Ascending aorta (tissue), 2 donors: ENCODE measurements at regions not wholly inside any gene's neighbourhood (a gene's known extent, or its start where the extent isn't known, plus 50 kb on each side); places are given as distances from the start of the nearest gene placed in this dataset.

Experiments used
- DNase-seq, 2 donors: peaks; one replicate each; pipeline ENCODE4 v3.0.0-alpha.2; 2019; ENCODE audit warnings: low spot score in 2 of 2
- H3K27ac ChIP-seq, 2 donors: fragments of 200-600 bp; sonication (generic); one replicate each; pipeline ENCODE4 v1.5.1; 2016 to 2017; ENCODE audit warnings: mild to moderate bottlenecking in 1 of 2
- H3K27me3 ChIP-seq: fragments of 200-600 bp; sonication (generic); one replicate; pipeline ENCODE4 v1.5.1; 2017
- H3K36me3 ChIP-seq, 2 donors: fragments of 200-600 bp; sonication (generic); one replicate each; pipeline ENCODE4 v1.5.1; 2016
- H3K4me1 ChIP-seq, 2 donors: fragments of 200-600 bp; sonication (generic); one replicate each; pipeline ENCODE4 v1.5.1; 2016 to 2017; ENCODE audit warnings: mild to moderate bottlenecking in 1 of 2
- H3K4me3 ChIP-seq, 2 donors: fragments of 200-600 bp; sonication (generic); one replicate each; pipeline ENCODE4 v1.5.1; 2016 to 2017; ENCODE audit warnings: mild to moderate bottlenecking in 1 of 2
- H3K9me3 ChIP-seq, 2 donors: fragments of 200-600 bp; sonication (generic); one replicate each; pipeline ENCODE4 v1.5.1; 2016
- intact Hi-C: fragments of 100-400 bp; cut with DNase I; formaldehyde crosslinking; loops from one replicate; pipeline ENCODE4 v1.15.1; 2023
- TF ChIP-seq, protein P1 (sequence below), 3 experiments: fragments of 200-600 bp in 2 of 3; fragments of 450-650 bp in 1 of 3; sonication (generic) in 2 of 3; IDR thresholded peaks; one replicate each; pipeline ENCODE4 v1.5.1; 2016 to 2019; ENCODE audit warnings: antibody characterized with exemption in 3 of 3, mild to moderate bottlenecking in 1 of 3, moderate library complexity in 1 of 3

DNA sequence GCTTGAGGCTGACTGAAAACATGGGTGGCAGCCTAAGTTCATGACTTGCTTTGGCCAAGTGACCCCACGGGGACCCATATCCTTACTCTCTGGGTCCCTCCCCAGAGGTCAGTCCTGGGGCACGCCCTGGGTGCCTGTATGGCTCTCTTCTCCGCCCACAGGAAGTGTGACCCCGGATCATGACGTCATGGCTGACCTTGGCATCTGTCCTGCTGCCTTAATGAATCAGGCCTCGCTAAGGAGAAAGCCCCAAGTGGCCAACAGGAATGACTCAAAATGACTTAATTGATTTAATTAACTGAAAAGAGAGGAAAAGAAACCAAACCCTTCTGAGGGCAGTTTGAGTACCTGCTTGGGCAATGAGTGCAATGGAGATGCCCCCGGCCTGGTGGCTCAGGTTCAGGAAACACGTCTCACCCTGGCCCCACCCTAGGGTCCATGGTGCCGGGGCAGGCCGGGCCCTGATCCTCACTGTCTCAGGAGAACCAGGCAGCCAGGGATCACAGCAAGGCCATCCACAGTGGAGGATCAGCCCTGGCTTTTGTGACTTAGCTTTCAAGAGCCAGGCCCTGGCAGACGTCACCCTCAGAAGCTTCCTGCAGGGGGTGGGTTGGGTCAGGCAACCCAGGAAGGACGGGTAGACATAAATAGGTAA, 112.0 kb downstream of the CYP26B1 start:
- Histone ChIP-seq H3K27me3 (no peaks in the 10 kb centered on the region), H3K4me1 (no peaks in the 10 kb centered on the region), H3K36me3 (no peaks in the 10 kb centered on the region), H3K4me3 (no peak overlapping the region), H3K27ac (no peak overlapping the region), H3K9me3 (no peaks in the 10 kb centered on the region)
- DNase-seq, result no peak
- intact Hi-C loops, result no loop called here
- TF ChIP-seq, protein P1, sequence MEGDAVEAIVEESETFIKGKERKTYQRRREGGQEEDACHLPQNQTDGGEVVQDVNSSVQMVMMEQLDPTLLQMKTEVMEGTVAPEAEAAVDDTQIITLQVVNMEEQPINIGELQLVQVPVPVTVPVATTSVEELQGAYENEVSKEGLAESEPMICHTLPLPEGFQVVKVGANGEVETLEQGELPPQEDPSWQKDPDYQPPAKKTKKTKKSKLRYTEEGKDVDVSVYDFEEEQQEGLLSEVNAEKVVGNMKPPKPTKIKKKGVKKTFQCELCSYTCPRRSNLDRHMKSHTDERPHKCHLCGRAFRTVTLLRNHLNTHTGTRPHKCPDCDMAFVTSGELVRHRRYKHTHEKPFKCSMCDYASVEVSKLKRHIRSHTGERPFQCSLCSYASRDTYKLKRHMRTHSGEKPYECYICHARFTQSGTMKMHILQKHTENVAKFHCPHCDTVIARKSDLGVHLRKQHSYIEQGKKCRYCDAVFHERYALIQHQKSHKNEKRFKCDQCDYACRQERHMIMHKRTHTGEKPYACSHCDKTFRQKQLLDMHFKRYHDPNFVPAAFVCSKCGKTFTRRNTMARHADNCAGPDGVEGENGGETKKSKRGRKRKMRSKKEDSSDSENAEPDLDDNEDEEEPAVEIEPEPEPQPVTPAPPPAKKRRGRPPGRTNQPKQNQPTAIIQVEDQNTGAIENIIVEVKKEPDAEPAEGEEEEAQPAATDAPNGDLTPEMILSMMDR (IDR thresholded peaks at IDR 0.05), result no peak

DNA sequence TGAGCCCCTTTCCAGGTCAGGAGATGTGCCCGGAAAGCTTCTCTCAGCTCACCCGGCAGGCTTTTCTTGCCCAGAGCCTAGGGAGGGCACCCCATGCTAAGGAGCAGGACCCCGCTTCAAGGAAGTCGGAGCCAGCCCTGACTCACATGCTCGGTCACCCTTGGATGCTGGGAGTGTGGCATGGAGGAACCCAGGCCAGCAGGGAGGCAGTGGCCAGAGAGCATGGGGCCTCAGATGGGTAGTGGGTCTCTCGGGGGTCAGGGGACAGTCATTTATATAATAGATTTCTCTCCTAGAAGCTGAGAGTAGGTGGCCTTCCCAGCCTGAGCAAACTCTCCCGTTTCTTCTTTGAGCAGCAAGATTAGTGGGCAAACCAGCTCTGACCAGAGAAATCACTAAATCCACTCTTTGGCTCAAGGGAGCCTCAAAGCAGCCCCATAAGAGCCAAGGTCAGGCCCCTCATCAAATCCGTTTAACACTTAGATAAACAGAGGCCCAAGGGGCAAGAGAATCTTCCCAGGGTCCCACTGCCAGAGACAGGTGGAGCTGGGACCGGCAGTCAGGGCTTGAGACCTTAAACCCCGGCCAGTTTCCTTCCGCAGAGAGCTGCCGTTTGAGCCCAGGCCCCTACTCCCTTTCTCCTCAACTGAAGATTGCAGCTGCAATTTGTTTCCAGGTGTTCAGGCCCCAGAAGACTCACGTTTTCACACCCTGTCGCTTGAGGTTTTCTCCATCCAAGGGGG, 113.1 kb downstream of the CYP26B1 start:
- no peak for DNase-seq
- intact Hi-C loops, result no loop called here
- TF ChIP-seq, protein P1 (IDR thresholded peaks at IDR 0.05), result no peak

DNA sequence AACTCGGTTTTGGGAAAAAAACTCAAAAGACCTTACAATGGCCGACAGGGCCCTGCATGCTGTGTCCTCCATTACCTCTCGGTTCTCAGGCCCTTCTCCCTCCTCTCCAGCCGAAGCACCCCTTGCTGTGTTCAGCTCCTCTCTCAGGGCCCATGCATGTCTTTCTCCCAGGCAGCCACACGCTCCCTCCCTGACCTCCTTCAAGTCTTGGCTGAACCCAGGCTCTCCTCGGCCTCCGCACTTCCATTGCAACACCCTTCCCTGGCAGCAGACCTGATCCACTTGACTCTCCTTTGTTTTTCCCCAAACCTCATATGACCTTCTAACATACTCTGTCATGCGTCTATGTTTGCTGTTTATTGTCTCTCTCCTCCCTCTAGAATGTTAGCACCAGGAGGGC, 114.0 kb downstream of the CYP26B1 start:
- TF ChIP-seq, protein P1 (IDR thresholded peaks at IDR 0.05), result no peak
- Histone ChIP-seq H3K4me3 (no peak overlapping the region), H3K4me1 (no peaks in the 10 kb centered on the region), H3K27ac (no peak overlapping the region), H3K9me3 (no peaks in the 10 kb centered on the region), H3K36me3 (no peaks in the 10 kb centered on the region), H3K27me3 (no peaks in the 10 kb centered on the region)
- no peak for DNase-seq
- intact Hi-C loops, result no loop called here

More for the DNA sequence above, 113.1 kb downstream of the CYP26B1 start:
- no peaks in the 10 kb centered on the region for H3K36me3 ChIP-seq
- H3K9me3 ChIP-seq, result no peaks in the 10 kb centered on the region
- H3K27ac ChIP-seq, result no peak overlapping the region
- no peak overlapping the region for H3K4me3 ChIP-seq
- no peaks in the 10 kb centered on the region for H3K27me3 ChIP-seq
- no peaks in the 10 kb centered on the region for H3K4me1 ChIP-seq

DNA sequence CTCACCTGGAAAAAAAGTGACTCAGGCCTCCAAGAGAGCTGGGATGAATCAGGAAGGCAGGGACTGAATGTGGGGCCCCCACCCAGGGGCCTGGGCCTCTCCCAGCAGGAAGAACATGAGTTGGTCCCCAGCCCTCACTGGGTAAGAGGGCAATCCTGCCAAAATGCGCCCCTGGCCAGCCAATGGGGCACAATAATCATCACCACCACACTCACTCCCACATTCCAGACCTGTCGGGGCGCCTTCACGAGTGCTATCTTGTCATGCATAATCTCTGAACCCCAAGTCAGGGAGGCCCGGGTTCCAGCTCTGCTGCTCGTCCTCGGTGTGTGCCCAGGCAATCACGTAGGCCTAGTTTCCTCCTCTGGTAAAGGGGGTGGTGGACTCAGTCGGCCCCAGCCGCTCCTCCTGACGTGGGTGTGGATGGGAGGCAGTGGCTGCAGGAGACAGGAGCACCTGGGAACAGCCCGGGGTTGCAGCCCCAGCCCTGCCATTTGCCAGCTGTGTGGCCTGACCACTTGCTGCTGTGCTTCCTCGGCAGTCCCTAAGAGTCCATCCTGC, 115.1 kb downstream of the CYP26B1 start:
- intact Hi-C loops, result no loop called here

DNA sequence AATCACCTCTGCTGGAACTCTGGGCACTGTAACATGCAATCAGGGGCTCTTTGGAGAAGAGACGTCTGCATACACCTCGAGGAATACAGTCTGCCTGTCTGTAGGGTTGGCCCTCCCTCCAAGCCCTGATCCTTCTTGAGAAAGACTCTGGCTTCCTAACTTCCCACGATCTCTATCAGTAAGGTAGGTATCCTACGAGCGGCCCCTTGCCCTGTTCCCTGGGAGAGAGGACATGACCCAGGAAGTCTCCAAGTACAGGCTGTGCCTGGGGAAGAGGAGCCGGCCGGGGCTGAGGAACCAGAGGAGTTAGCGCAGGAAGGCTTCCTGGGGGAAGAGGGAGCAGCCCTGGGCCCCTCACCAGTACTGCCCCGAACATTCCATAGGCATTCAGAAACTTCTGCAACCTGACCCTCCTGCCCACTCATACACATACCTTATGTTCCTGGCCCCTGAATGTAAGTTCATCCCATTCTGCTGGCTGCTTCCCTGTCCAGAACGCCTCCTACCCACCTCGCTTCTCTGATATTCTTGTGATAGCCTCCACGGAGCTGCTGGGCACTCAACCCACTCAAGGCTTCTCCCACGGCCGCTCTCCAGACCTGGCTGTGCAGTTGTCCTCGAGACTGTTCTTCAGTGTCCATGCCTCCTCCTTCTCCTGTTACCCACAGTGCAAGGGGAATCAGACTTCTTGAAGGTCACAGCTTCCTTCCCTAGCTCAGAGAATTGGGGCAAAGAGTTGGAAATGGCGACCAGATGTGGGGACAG, 116.1 kb downstream of the CYP26B1 start:
- H3K27ac ChIP-seq, result no peak overlapping the region
- no peaks in the 10 kb centered on the region for H3K27me3 ChIP-seq
- no peaks in the 10 kb centered on the region for H3K36me3 ChIP-seq
- intact Hi-C loops, result no loop called here
- no peaks in the 10 kb centered on the region for H3K4me1 ChIP-seq
- DNase-seq, result no peak
- TF ChIP-seq, protein P1 (IDR thresholded peaks at IDR 0.05), result no peak
- H3K4me3 ChIP-seq, result no peak overlapping the region
- no peaks in the 10 kb centered on the region for H3K9me3 ChIP-seq

More for the DNA sequence above, 115.1 kb downstream of the CYP26B1 start:
- no peaks in the 10 kb centered on the region for H3K4me1 ChIP-seq
- no peak overlapping the region for H3K27ac ChIP-seq
- no peaks in the 10 kb centered on the region for H3K36me3 ChIP-seq
- DNase-seq, result no peak
- H3K4me3 ChIP-seq, result no peak overlapping the region
- TF ChIP-seq, protein P1 (IDR thresholded peaks at IDR 0.05), result no peak
- no peaks in the 10 kb centered on the region for H3K27me3 ChIP-seq
- H3K9me3 ChIP-seq, result no peaks in the 10 kb centered on the region
